Stomach (tissue), 4 donors: ENCODE measurements at regions not wholly inside any gene's neighbourhood (a gene's known extent, or its start where the extent isn't known, plus 50 kb on each side); places are given as distances from the start of the nearest gene placed in this dataset.

Source experiments
- CTCF ChIP-seq, 7 experiments: fragments of 450-650 bp in 4 of 7; fragments of 200-600 bp in 3 of 7; sonication (generic) in 3 of 7; IDR thresholded peaks; one replicate each; pipeline ENCODE4 v1.5.1; 2016 to 2019; ENCODE audit warnings: antibody characterized with exemption in 7 of 7, control low read depth in 2 of 7, mild to moderate bottlenecking in 1 of 7
- EP300 ChIP-seq: sonication (generic); formaldehyde crosslinking; IDR thresholded peaks from one replicate; pipeline ENCODE4 v1.6.1; 2017; ENCODE audit warnings: antibody characterized with exemption
- POLR2A ChIP-seq, 4 donors: fragments of 450-650 bp; IDR thresholded peaks; one replicate each; pipeline ENCODE4 v1.6.1; 2016; ENCODE audit warnings: antibody characterized with exemption in 4 of 4, control low read depth in 2 of 4, mild to moderate bottlenecking in 1 of 4, moderate library complexity in 1 of 4

GRCh38 chr3:153431076-153431475, 269.1 kb downstream of the RAP2B start:
- TF ChIP-seq CTCF (IDR thresholded peaks at IDR 0.05) = no peak
- TF ChIP-seq EP300 = no peak
- no peak for TF ChIP-seq POLR2A (IDR thresholded peaks at IDR 0.05)
